Activated T-helper 1 cell treated with anti-CD3 and anti-CD28 coated beads, Interleukin-12 subunit alpha, Interleukin-12 subunit beta, Interleukin-2, Interleukin-4 antibody, amounts not matched to agents 30 ng/mL and 10 ng/mL and 1 ng/mL, durations not matched to agents 14 hours and 24 hours and 36 hours (primary cell): ENCODE measurements at regions not wholly inside any gene's neighbourhood (a gene's known extent, or its start where the extent isn't known, plus 50 kb on each side); places are given as distances from the start of the nearest gene placed in this dataset.
"Not testable (repeated sequence)": the region's sequence is repeated elsewhere in the genome, so short reads cannot be mapped to it uniquely, and the experiment has no call there.

Experiments
- DNase-seq: peaks from one replicate; pipeline ENCODE4 v3.0.0; 2021; ENCODE audit warnings: low spot score
- H3K27ac Mint-ChIP-seq: one replicate; pipeline ENCODE4 v1.8.0; 2021; ENCODE audit warnings: mild to moderate bottlenecking, mixed read lengths
- H3K27me3 Mint-ChIP-seq: one replicate; pipeline ENCODE4 v1.8.0; 2022; ENCODE audit warnings: mild to moderate bottlenecking, moderate library complexity, mixed read lengths; ENCODE audit not compliant: insufficient read depth
- H3K36me3 Mint-ChIP-seq: one replicate; pipeline ENCODE4 v1.8.0; 2021; ENCODE audit warnings: low read depth, mixed read lengths
- H3K4me1 Mint-ChIP-seq: one replicate; pipeline ENCODE4 v1.8.0; 2021; ENCODE audit warnings: low read depth, mixed read lengths
- H3K4me3 Mint-ChIP-seq: one replicate; pipeline ENCODE4 v1.8.0; 2021; ENCODE audit warnings: mild to moderate bottlenecking, moderate library complexity, mixed read lengths
- H3K9me3 Mint-ChIP-seq: one replicate; pipeline ENCODE4 v1.8.0; 2021; ENCODE audit warnings: mixed read lengths
- intact Hi-C: fragments of 100-400 bp; cut with micrococcal nuclease; formaldehyde crosslinking; loops from one replicate; pipeline ENCODE4 v1.15.1; 2024

DNA sequence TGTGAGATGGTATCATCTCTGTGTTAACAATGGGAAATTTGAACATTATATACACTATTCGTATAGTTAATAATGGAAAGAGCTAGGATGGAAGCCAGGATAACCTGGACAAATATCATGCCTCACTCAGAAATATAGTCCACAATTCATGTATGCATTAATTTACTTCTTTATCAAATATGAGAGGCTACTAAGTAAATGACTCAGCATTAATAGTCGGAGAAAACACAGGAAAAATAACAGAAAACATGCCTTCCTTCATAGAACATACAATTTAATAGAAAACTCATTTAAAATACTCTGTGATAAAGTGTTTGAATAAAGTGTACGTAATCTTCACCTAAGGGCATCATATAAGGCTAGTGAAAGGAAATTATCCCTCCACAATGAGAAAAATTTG, 383.4 kb upstream of the SLITRK5 start:
- H3K36me3 Mint-ChIP-seq, result no peaks in the 10 kb centered on the region

DNA sequence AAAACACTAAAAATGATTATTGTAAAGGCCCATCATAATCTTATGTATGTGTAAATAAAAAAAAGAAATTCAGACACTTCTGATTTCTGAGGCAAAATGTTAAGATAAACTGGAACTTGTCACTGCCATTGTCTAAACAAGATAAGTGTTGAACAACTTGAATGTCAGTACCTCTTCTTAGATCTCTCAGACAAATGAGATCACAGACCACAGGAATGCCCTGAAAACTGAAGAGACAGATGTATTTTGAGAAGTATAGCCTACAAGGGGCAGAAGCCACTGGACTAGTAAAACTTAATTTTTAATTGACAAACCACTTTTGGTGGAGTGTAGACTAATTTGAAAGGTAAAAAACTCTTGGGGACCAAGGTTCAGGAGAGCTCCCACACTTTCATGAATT, 375.5 kb upstream of the SLITRK5 start:
- intact Hi-C loops, result no loop called here
- H3K27me3 Mint-ChIP-seq, result no peaks in the 10 kb centered on the region
- no peaks in the 10 kb centered on the region for H3K36me3 Mint-ChIP-seq
- no peaks in the 10 kb centered on the region for H3K4me1 Mint-ChIP-seq
- no peak for DNase-seq
- H3K27ac Mint-ChIP-seq, result no peak overlapping the region
- H3K9me3 Mint-ChIP-seq, result peaks cover 5% of the 10 kb centered on the region
- no peak overlapping the region for H3K4me3 Mint-ChIP-seq

More for the DNA sequence above, 383.4 kb upstream of the SLITRK5 start:
- Mint-ChIP-seq H3K9me3 (peaks cover 3% of the 10 kb centered on the region), H3K4me1 (no peaks in the 10 kb centered on the region), H3K27ac (no peak overlapping the region), H3K4me3 (no peak overlapping the region), H3K27me3 (no peaks in the 10 kb centered on the region)
- intact Hi-C loops, result no loop called here
- no peak for DNase-seq

DNA sequence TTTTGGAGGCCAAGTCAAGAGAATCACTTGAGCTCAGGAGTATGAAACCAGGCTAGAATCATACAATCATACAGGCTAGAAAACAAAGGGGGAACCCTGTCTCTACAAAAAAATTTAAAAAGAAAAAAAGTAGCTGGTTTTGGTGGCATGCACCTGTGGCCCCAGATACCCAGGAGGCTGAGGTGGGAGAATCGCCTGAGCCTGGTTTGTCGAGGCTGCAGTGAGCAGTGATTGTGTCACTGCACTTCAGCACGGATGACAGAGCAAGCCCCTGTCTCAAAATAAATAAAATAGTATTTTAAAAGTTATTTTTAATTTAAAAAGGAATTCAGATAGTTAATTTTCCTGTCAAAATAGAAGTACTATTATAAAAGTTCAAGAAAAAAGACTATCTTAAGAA, 369.1 kb upstream of the SLITRK5 start:
- H3K9me3 Mint-ChIP-seq, result no peaks in the 10 kb centered on the region

DNA sequence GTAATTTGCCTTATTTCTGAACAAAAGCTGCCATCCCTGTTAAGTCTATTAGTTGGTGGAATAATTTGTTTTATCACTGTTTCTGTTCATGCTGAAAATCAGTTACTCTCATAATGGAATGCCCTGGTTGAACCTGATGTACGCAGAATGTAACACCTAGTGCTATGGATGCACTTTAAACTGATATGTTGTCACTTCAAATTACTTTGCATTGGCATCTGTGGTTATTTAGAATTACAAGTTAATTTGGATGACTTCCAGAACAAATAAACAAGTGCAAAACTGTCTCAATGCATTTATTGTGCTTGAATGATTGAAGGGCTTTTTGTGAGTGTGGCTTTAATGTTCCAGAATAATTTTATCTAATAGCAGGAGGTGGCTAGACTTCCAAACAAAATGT, 368.2 kb upstream of the SLITRK5 start:
- Mint-ChIP-seq H3K36me3 (no peaks in the 10 kb centered on the region), H3K4me1 (no peaks in the 10 kb centered on the region), H3K27ac (no peak overlapping the region), H3K27me3 (no peaks in the 10 kb centered on the region), H3K4me3 (no peak overlapping the region), H3K9me3 (no peaks in the 10 kb centered on the region)
- intact Hi-C loops, result no loop called here
- no peak for DNase-seq

More for the DNA sequence above, 369.1 kb upstream of the SLITRK5 start:
- no peak overlapping the region for H3K4me3 Mint-ChIP-seq
- H3K27ac Mint-ChIP-seq, result no peak overlapping the region
- no peak for DNase-seq
- H3K4me1 Mint-ChIP-seq, result no peaks in the 10 kb centered on the region
- H3K27me3 Mint-ChIP-seq, result no peaks in the 10 kb centered on the region
- no peaks in the 10 kb centered on the region for H3K36me3 Mint-ChIP-seq
- intact Hi-C loops, result no loop called here

DNA sequence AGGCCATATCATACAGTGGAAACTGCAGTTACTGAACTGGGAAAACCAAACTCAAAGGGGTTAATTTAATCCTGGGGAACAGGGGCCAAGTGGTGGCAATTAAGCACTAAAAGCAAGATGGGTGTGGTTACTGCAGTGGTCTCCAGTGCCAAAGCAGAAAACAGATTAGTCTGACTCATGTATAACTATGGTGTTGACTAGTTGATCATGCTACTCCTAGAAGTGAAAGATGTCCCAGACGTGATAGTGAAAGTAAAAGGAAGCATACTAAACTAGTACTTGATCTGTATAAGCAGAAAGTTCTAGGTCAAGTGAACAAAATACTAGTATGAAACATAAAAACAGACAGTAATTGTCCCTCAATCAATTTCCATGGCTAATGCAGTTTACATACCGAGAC, 360.0 kb upstream of the SLITRK5 start:
- Mint-ChIP-seq H3K4me3 (no peak overlapping the region), H3K9me3 (no peaks in the 10 kb centered on the region), H3K4me1 (no peaks in the 10 kb centered on the region), H3K36me3 (no peaks in the 10 kb centered on the region), H3K27me3 (no peaks in the 10 kb centered on the region), H3K27ac (no peak overlapping the region)
- intact Hi-C loops, result no loop called here
- no peak for DNase-seq

DNA sequence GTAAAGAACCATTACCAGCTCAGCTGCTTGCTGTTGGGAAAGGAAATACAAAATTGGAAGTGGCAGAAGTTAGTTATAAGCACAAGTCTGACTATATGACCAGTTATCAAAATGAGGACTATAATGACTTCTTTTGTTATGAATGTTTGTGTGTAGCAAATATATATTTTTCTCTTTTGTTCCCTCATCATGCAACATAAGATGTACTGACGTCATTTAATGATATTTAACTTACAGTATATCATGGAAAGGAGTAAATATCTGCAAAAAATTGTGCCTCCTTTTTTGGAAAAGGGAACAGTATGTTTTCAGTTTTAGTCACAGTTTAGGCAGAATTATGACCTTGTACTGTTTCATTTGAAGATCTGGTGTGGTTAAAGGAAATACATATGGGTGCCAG, 356.3 kb upstream of the SLITRK5 start:
- Mint-ChIP-seq H3K36me3 (no peaks in the 10 kb centered on the region), H3K27ac (no peak overlapping the region), H3K27me3 (no peaks in the 10 kb centered on the region), H3K4me3 (no peak overlapping the region), H3K9me3 (peaks cover 11% of the 10 kb centered on the region), H3K4me1 (no peaks in the 10 kb centered on the region)
- no peak for DNase-seq
- intact Hi-C loops, result no loop called here

DNA sequence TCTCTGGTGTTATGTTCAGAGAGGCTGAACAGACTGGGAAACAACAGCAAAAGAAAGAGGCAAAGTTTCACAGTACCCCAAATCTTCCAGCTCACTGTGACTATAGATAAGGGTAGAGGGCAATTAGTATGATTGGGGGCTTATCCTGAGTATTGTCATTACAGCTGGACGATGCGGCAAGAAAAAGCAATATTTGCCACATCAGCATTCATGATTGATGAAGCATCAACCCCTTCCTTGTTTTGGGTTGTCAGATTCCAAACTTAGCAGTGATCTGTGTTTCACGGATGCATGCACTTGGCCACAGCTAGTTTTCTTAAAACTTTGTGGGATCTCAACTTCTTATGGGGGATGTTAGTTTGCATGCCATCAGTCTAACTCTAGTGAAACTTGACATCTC, 348.8 kb upstream of the SLITRK5 start:
- Mint-ChIP-seq H3K4me1 (no peaks in the 10 kb centered on the region), H3K36me3 (no peaks in the 10 kb centered on the region), H3K9me3 (peaks cover 11% of the 10 kb centered on the region), H3K27me3 (no peaks in the 10 kb centered on the region), H3K4me3 (no peak overlapping the region), H3K27ac (no peak overlapping the region)
- intact Hi-C loops, result no loop called here
- no peak for DNase-seq

DNA sequence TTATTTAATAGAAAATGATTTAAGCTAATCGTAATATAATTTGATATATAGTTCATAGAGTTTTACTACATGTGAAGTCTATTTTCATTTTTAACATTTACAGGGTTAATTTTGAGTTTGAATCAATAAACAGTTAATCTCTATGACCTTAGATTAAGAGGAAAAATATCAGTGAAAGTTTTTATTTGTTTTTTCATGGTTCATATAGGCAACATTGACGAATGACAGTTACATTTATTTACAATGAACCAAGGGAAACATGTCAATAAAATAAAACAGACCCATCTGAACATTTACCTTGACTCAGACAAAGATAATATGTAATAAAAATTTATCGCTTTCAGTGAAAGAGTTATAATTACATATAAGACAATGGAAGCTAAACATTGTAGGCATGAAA, 346.6 kb upstream of the SLITRK5 start:
- no peak for DNase-seq
- intact Hi-C loops, result no loop called here
- no peak overlapping the region for H3K27ac Mint-ChIP-seq
- no peak overlapping the region for H3K4me3 Mint-ChIP-seq
- no peaks in the 10 kb centered on the region for H3K4me1 Mint-ChIP-seq
- H3K27me3 Mint-ChIP-seq, result no peaks in the 10 kb centered on the region
- H3K9me3 Mint-ChIP-seq, result peaks cover under 1% of the 10 kb centered on the region
- no peaks in the 10 kb centered on the region for H3K36me3 Mint-ChIP-seq

DNA sequence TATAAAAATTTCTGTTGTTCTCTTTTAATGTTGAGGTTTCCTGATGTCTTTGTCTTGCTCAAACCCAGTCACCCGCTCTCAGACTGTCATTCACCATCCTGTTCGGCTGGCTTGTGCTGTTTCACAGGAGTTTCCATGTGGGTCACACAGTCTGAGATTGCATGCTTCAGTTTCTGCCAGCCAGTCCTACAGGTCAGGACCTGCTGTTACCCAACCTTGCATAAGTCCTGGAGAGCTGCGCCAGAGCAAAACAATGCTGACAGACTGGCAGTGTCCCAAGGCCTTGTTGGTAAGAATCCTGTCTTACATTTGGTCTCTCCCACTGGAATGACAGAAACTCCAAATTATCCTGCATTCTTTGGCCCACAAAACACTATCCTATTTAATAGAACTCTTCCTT, 340.0 kb upstream of the SLITRK5 start:
- intact Hi-C loops, result no loop called here

DNA sequence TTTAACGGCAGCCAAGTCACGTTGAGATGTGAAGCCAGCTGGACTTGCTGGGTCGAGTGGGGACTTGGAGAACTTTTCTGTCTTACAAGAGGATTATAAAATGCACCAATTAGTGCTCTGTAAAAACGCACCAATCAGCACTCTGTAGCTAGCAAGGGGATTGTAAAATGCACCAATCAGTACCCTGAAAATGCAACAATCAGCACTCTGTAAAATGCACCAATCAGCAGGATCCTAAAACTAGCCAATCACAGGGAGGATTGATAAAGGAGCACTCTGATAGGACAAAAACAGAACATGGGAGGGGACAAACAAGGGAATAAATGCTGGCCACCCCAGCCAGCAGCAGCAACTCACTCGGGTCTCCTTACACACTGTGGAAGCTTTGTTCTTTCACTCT, 337.6 kb upstream of the SLITRK5 start:
- no peaks in the 10 kb centered on the region for H3K27me3 Mint-ChIP-seq
- intact Hi-C loops, result no loop called here
- H3K4me3 Mint-ChIP-seq, result no peak overlapping the region
- no peak overlapping the region for H3K27ac Mint-ChIP-seq
- no peak for DNase-seq
- no peaks in the 10 kb centered on the region for H3K36me3 Mint-ChIP-seq
- H3K9me3 Mint-ChIP-seq, result peaks cover 11% of the 10 kb centered on the region
- no peaks in the 10 kb centered on the region for H3K4me1 Mint-ChIP-seq

More for the DNA sequence above, 340.0 kb upstream of the SLITRK5 start:
- DNase-seq, result no peak
- Mint-ChIP-seq H3K27me3 (no peaks in the 10 kb centered on the region), H3K9me3 (peaks cover 11% of the 10 kb centered on the region), H3K36me3 (no peaks in the 10 kb centered on the region), H3K4me3 (no peak overlapping the region), H3K27ac (no peak overlapping the region), H3K4me1 (no peaks in the 10 kb centered on the region)

DNA sequence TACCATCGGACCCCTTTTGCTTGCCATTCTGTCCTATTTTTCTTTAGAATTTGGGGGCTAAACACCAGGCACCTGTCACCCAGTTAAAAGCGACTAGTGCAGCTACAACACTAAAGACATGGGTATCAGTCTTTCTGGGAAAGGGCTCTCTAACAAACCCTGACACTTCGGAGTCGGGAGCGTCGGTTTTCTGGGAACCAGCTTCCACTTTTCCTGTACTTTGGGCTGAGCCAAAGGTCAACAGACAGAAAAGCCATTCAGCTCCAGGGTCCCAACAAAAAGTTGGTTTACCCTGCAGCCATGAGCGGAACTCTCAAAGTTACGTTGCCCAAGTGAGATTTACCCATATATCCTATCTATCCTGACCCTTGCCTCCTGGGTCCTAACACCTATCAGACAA, 337.0 kb upstream of the SLITRK5 start:
- Mint-ChIP-seq H3K9me3 (peaks cover 11% of the 10 kb centered on the region), H3K4me3 (no peak overlapping the region), H3K27me3 (no peaks in the 10 kb centered on the region), H3K36me3 (no peaks in the 10 kb centered on the region), H3K4me1 (no peaks in the 10 kb centered on the region), H3K27ac (no peak overlapping the region)
- intact Hi-C loops, result no loop called here
- no peak for DNase-seq

DNA sequence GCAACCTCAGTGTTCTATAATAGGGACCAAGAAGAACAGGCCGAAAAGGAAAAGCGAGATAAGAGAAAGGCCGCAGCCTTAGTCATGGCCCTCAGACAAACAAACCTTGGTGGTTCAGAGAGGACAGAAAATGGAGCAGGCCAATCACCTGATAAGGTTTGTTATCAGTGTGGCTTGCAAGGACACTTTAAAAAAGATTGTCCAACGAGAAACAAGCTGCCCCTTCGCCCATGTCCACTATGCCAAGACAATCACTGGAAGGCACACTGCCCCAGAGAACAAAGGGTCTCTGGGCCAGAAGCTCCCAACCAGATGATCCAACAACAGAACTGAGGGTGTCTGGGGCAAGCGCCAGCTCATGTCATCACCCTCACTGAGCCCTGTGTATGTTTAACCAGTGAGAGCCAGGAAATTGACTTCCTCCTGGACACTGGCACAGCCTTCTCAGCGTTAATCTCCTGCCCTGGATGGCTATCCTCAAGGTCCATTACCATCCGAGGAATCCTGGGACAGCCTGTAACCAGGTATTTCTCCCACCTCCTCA, 334.8 kb upstream of the SLITRK5 start:
- DNase-seq, intact Hi-C loops, H3K36me3 Mint-ChIP-seq, H3K4me3 Mint-ChIP-seq, H3K4me1 Mint-ChIP-seq, H3K27ac Mint-ChIP-seq, H3K27me3 Mint-ChIP-seq: not testable (repeated sequence)
- H3K9me3 Mint-ChIP-seq, result peaks cover 11% of the 10 kb centered on the region

DNA sequence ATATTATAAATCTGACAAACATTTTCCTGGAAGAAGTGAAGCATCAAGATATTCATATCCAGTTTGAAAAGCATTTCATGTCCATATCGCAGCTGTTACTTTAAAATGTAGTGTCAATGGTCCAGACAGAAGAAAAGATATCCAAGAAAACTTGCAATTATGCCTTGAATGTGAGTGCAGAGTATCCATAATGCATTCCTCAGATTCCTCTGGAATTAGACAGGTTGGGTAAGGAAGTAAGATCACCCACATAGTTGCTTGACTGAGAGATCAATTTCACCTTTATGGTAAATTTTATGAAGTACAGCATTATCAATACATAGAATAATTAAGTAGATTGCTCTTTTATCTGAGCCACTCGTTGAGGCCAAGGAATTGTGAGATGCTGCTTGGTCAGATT, 327.0 kb upstream of the SLITRK5 start:
- intact Hi-C loops, result no loop called here
- DNase-seq, result no peak
- H3K9me3 Mint-ChIP-seq, result peaks cover 5% of the 10 kb centered on the region
- H3K4me1 Mint-ChIP-seq, result no peaks in the 10 kb centered on the region
- no peaks in the 10 kb centered on the region for H3K27me3 Mint-ChIP-seq
- H3K36me3 Mint-ChIP-seq, result no peaks in the 10 kb centered on the region
- no peak overlapping the region for H3K4me3 Mint-ChIP-seq
- no peak overlapping the region for H3K27ac Mint-ChIP-seq

DNA sequence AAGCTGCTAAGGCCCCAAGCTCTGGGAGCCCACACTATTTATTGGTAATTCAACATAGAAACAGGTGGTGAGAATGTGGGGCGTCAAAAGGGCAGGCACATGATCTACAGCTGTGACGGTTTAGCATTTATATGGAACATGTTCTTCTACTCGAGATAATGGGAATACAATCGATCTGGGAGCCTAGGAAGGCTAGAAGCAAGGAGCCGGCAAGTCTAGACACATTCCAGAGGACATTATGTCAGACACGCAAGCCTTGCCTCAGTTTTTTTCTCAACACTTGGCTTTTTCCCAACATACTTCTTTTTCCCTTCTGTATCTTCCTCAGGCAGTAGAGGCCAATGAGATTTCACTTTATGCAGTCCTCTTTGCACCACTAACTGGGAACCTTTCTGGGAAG, 315.7 kb upstream of the SLITRK5 start:
- intact Hi-C loops, result no loop called here
- Mint-ChIP-seq H3K4me3 (no peak overlapping the region), H3K27me3 (no peaks in the 10 kb centered on the region), H3K36me3 (no peaks in the 10 kb centered on the region), H3K27ac (no peak overlapping the region), H3K9me3 (peaks cover 11% of the 10 kb centered on the region), H3K4me1 (no peaks in the 10 kb centered on the region)
- no peak for DNase-seq
